Stimulated activated CD4-positive, alpha-beta T cell treated with anti-CD3 and anti-CD28 coated beads, Interleukin-1b, Interleukin-23, amount 100 ng/mL, for 24 hours (primary cell): ENCODE measurements at regions not wholly inside any gene's neighbourhood (a gene's known extent, or its start where the extent isn't known, plus 50 kb on each side); places are given as distances from the start of the nearest gene placed in this dataset.

Source experiments
- DNase-seq, 4 experiments: peaks; one replicate each; pipeline ENCODE4 v3.0.0-alpha.2; 2020; ENCODE audit warnings: low read depth in 4 of 4, low spot score in 1 of 4

- DNase-seq = no peak
Measured at GRCh38 chr6:19976411-19977129, 139.4 kb downstream of the ID4 start.

DNA sequence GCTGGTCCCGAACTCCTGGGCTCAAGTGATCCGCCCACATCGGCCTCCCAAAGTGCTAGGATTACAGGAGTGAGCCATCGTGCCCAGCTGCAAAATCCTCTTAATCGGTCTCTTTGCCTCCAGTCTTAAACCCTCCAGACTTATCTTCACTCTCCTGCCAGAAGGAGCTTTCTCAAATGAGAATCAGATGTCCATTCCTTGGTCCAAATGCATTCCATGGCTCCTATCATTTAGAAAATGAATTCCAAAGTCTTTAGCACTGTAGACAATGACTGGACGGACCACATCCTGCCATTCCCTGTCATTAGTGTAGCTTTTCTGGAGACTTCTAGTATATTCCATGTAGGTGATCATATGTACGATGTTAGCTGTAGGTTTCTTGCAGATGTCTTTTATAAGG, 141.9 kb downstream of the ID4 start:
- no peak for DNase-seq

DNA sequence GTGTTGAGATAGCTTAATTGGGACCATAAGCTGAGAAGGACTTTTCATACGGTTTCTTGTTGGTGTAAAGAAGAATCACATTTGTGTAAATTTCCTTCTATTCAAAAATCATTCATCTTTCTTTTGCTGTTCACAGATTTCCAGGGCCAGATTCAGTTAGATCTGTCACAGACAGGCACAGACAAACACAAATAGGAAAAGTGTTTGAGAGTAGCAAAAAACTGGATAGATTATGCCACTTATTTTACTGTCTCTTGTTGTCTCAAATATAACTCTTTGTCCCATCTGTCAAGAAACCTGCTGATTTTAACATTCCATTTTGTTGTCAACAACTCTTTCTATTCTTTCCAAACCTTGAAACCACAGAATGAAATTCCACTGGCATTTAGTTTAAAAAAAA, 142.8 kb downstream of the ID4 start:
- DNase-seq = no peak

GRCh38 chr6:19983374-19983773, 146.2 kb downstream of the ID4 start:
- DNase-seq = no peak

DNA sequence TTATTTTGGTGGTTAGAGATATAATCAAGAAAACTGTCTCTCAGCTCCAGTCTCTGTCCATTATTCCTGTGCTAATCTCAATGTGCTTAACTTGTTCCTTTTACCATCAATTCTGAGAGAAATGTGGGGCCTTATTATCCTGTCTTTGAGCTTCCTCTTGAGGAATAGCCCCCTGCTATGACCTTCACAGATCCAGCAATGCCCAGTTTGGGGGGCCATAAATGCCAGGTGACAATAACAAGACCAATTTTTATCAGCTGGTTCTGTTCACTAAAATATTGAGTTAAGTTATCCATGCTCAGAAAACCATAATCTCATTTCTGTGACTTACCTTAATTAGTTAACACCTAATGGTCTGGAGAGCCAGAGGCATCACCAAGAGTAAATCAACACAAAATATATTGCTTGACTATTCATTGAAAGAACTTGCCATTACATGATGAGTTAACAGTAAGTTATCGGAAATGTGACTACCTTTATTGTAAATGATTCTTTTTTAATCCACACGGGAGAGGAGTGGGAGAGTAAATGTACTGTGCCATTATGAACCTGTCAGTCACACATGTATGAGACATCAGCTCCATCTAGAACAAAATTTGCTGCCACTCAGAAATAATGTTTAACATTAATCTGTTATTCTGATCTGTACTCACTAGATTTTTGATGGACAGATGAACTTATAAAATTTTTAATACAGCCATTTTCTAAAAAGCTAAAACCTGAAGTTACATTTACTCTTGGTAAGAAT, 149.7 kb downstream of the ID4 start:
- no peak for DNase-seq

- DNase-seq = no peak
Measured at GRCh38 chr6:19988555-19988954, 151.4 kb downstream of the ID4 start.

- DNase-seq = no peak
Measured at GRCh38 chr6:19991176-19991575, 154.0 kb downstream of the ID4 start.

DNA sequence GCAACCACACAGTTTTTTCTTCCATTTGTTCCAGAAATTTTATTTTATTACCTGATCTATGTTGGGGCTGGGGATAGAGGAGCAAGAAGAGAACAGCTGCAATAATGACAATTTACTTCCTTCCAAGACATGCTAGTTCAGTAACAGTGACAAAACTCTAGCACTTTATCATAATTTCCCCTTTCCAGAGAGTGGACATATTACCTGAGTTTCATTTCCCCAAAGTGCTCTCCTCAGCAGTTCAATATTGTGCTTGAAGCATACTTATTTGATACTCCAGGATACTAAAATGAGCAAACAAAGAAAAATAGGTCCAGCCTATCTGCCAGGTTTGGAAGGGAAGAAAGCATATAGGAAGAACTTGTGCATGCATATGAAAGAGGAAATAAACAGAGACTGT, 157.7 kb downstream of the ID4 start:
- no peak for DNase-seq

- DNase-seq = no peak
Measured at GRCh38 chr6:19995575-19996257, 158.5 kb downstream of the ID4 start.

DNA sequence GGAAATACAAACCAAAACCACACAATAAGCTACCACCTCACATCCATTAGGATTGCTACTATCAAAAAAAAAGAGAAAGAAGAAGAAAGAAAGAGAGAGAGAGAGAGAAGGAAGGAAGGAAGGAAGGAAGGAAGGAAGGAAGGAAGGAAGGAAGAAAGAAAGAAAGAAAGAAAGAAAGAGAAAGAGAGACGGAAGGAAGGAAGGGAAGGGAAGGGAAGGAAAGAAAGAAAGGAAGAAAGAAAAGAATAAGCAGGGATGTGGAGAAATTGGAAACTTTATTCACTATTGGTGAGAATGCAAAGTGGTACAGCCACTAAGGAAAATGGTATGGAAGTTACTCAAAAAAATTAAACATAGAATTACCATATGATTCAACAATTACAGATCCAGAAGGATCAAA, 159.9 kb downstream of the ID4 start:
- no peak for DNase-seq

DNA sequence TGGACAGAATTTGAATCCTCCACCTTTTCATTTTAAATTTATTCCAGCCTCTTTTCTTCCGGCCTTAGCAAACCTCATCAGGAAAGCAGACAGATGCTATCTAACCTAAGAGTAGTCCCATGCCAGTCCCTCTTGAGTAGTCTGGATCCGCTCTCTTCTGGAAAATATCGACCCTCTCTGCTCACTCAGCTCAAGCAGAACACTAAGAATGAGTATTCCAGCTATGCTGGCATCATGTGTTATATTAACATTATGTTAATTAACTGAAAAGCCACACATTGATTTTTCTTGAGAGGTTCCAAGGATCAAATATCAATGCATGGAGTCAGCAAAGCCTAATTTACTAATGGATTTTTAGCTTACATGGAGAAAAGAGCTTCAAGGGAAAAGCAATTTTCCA, 161.4 kb downstream of the ID4 start:
- DNase-seq = no peak

DNA sequence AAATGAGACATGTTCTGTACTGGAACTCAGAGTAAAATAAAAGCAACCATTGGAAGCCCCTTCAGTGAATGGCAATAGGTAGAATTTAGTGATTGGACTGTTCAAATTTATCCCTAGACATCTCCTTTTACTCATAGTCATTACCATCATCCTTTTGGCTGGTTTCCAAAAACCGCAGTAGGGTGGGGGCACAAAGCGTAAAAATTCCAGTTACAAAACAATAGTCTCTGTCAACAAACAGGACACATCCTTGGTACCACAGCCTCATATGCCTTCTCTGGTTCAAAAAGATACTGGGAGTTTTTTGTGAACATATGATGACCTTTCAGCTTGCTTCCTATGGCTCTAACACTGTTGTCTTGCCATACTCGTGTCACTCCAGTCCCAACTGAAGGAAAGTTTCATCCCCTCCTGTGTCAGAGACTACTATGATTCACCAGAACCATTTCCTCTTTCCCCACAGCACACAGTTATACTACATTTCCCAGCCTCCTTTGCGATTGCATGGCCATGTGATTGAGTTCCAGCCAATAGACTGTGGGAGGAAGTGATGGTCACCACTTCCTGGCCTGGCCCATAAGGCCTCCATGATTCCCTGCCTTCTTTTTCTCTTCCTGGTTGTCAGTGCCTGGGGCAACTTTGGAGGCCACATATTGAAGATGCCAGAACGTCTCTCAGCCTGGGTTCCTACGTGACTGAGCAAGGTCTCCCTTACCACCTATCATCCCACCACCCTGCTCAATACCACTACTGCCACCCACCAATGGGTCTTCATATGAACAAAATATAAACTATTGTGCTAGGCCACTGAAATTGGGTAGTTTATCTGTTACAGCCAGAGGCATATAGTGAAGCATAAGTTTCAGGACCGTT, 162.4 kb downstream of the ID4 start:
- no peak for DNase-seq

- no peak for DNase-seq
Measured at GRCh38 chr6:20001286-20001685, 164.1 kb downstream of the ID4 start.

GRCh38 chr6:20006037-20006436, 168.9 kb downstream of the ID4 start:
- DNase-seq = no peak

- DNase-seq = no peak
Measured at GRCh38 chr6:20008131-20008530, 171.0 kb downstream of the ID4 start.

GRCh38 chr6:20013066-20013861, 176.1 kb downstream of the ID4 start:
- DNase-seq = no peak

- DNase-seq = no peak
Measured at GRCh38 chr6:20014508-20014907, 177.3 kb downstream of the ID4 start.

DNA sequence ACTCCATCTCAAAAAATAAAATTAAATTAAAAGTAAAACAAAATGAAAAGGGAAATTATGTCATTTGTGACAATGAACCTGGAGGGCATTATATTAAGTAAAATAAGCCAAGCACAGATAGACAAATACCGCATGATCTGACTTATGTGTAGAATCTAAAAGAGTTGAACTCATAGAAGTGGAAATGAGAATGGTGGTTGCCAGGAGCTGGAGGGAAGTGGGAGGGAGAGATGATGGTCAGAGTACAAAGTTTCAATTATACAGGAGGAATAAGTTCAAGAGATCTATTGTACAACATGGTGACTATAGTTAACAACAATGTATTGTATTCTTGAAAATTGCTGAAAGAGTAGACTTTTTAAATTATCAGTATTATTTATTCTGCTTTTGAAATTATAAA, 183.4 kb downstream of the ID4 start:
- DNase-seq = no peak

DNA sequence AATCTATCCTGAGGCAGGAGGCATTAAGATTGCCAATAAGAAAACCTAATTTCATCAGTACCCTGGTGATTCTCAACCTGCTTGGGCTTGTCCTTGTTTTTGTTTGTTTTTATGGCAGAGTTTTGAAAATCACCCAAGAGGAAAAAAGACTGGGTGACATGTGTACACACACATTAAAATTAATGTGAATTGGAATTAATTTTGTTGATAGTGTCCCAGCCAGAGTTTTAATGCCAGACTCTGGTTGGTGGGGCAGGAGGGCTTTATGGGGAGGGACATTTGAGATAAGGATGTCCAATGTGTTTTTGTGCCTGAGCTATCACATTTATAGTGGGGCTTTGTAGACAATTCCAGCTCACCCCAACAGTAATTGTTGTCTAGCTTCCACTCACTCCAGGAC, 184.6 kb downstream of the ID4 start:
- no peak for DNase-seq

DNA sequence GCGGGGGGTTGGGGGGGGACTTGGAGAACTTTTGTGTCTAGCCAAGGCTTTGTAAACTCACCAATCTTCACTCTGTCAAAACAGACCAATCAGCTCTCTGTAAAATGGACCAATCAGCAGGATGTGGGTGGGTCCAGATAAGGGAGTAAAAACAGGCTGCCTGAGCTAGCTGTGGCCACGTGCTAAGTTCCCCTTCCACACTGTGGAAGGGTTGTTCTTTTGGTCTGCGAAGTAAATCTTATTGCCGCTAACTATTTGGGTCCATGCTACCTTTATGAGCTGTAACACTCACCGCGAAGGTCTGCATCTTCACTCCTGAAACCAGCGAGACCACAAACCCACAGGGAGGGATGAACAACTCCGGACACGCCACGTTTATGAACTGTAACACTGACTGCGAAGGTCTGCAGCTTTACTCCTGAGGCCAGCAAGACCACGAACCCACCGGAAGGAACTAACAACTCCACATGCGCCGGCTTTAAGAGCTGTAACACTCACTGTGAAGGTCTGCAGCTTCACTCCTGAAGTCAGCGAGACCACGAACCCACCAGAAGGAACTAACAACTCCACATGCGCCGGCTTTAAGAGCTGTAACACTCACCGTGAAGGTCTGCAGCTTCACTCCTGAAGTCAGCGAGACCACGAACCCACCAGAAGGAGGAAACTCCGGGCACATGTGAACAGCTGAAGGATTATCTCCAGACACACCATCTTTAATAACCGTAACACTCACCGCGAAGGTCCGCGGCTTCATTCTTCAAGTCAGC, 186.6 kb downstream of the ID4 start:
- DNase-seq = peak in 1 of 4 experiments; percentile 8
